ENCODE measurements at regions not wholly inside any gene's neighbourhood (a gene's known extent, or its start where the extent isn't known, plus 50 kb on each side); places are given as distances from the start of the nearest gene placed in this dataset.

DNA sequence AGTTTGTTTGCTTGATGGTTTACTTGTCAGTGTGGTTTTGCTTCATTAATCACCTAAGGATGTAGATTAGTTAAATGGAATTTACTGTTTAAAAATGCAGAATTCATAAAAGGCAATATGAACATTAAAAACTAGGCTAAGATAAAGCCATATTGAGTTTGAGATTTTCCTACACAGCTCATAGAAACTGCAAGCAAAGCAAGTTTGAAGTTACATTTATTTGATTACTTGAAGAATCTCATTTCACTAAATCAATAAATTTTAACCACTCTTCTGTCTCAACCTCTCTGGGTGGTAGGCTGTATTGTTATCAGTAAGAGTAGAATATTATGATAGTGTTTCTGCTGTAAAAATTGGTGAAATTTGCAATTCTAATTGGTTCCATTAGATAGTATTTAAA is 1180.7 kb upstream of the SLC10A2 start:
- Histone ChIP-seq H3K9me3 (ENCODE audit: low read depth, low read length) (no peaks in the 10 kb centered on the region), H3K27me3 (ENCODE audit: insufficient read depth, low read length) (no peaks in the 10 kb centered on the region), H2AFZ (ENCODE audit: low read length) (no peak overlapping the region), H3K79me2 (ENCODE audit: insufficient read depth, low read length) (no peaks in the 10 kb centered on the region), H3K4me2 (ENCODE audit: insufficient read depth, low read length) (no peak overlapping the region), H3K4me3 (ENCODE audit: insufficient read depth, low read length) (no peak overlapping the region), H3K4me1 (ENCODE audit: insufficient read depth, low read length) (no peaks in the 10 kb centered on the region), H3K27ac (ENCODE audit: low read depth, low read length) (no peak overlapping the region), H4K20me1 (ENCODE audit: insufficient read depth, low read length) (no peaks in the 10 kb centered on the region), H3K36me3 (ENCODE audit: insufficient read depth, low read length) (no peaks in the 10 kb centered on the region)
- TF ChIP-seq, protein P1, sequence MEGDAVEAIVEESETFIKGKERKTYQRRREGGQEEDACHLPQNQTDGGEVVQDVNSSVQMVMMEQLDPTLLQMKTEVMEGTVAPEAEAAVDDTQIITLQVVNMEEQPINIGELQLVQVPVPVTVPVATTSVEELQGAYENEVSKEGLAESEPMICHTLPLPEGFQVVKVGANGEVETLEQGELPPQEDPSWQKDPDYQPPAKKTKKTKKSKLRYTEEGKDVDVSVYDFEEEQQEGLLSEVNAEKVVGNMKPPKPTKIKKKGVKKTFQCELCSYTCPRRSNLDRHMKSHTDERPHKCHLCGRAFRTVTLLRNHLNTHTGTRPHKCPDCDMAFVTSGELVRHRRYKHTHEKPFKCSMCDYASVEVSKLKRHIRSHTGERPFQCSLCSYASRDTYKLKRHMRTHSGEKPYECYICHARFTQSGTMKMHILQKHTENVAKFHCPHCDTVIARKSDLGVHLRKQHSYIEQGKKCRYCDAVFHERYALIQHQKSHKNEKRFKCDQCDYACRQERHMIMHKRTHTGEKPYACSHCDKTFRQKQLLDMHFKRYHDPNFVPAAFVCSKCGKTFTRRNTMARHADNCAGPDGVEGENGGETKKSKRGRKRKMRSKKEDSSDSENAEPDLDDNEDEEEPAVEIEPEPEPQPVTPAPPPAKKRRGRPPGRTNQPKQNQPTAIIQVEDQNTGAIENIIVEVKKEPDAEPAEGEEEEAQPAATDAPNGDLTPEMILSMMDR (IDR thresholded peaks at IDR 0.05; ENCODE audit: extremely low read depth, low read depth, low read length): no peak
- DNase-seq (ENCODE audit: insufficient read length, low spot score, missing footprints): no peak

DNA sequence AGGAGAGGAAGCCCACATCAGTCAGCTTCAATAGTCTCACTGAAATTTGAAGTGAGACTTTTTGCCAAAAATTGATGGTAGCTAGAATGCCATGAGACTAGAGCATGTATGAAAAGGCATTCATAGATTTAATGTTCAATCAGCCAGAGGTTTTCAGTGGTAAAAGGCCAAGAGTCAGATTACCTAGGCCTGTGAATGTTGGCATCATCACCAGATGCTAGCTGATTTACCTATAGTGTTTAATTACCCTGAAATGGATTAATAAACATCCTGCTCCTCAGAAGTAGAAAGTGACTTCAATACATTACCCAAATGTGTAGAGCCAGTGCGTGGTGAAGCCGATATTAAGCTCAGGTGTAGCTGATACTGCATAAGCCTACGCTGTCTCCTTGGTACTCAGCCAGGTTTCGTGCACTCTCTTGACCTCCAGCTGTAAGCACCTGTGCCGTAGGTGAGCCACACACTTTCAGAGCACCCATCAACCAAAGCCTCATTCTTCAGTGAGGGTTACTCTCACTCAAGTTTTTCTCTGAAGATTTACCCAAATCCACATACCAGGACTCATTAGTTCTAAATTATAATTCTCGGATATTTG is 1140.3 kb upstream of the SLC10A2 start:
- Histone ChIP-seq H3K79me2 (ENCODE audit: insufficient read depth, low read length) (no peaks in the 10 kb centered on the region), H2AFZ (ENCODE audit: low read length) (no peak overlapping the region), H3K9me3 (ENCODE audit: low read depth, low read length) (no peaks in the 10 kb centered on the region), H3K4me2 (ENCODE audit: insufficient read depth, low read length) (no peak overlapping the region), H3K36me3 (ENCODE audit: insufficient read depth, low read length) (no peaks in the 10 kb centered on the region), H3K27ac (ENCODE audit: low read depth, low read length) (no peak overlapping the region), H4K20me1 (ENCODE audit: insufficient read depth, low read length) (no peaks in the 10 kb centered on the region), H3K27me3 (ENCODE audit: insufficient read depth, low read length) (no peaks in the 10 kb centered on the region), H3K4me3 (ENCODE audit: insufficient read depth, low read length) (no peak overlapping the region), H3K4me1 (ENCODE audit: insufficient read depth, low read length) (no peaks in the 10 kb centered on the region)
- TF ChIP-seq, protein P1 (IDR thresholded peaks at IDR 0.05; ENCODE audit: extremely low read depth, low read depth, low read length): no peak
- no peak for DNase-seq (ENCODE audit: insufficient read length, low spot score, missing footprints)

DNA sequence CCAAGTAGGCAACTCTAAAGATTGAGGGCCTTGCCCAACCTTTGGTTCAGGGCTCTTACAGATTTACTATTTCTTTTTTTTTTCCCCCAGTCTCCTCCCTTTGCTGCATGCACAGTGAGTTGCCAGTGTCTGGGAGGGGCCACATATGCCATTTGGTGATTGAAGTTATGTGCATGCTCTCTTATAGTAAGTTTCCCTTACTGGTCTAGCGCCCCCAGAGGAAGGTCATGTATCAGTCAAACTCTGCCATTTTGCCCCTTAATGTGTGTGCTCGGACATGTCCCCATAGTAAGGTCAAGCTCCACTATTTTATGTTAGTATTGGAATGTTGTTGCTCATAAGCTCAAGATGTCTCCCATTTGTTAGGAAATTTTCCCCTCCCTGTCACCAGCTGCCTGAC is 1138.0 kb upstream of the SLC10A2 start:
- Histone ChIP-seq H3K4me3 (ENCODE audit: insufficient read depth, low read length) (no peak overlapping the region), H2AFZ (ENCODE audit: low read length) (no peak overlapping the region), H3K36me3 (ENCODE audit: insufficient read depth, low read length) (no peaks in the 10 kb centered on the region), H3K27me3 (ENCODE audit: insufficient read depth, low read length) (no peaks in the 10 kb centered on the region), H4K20me1 (ENCODE audit: insufficient read depth, low read length) (no peaks in the 10 kb centered on the region), H3K79me2 (ENCODE audit: insufficient read depth, low read length) (no peaks in the 10 kb centered on the region), H3K4me1 (ENCODE audit: insufficient read depth, low read length) (no peaks in the 10 kb centered on the region), H3K9me3 (ENCODE audit: low read depth, low read length) (no peaks in the 10 kb centered on the region), H3K4me2 (ENCODE audit: insufficient read depth, low read length) (no peak overlapping the region), H3K27ac (ENCODE audit: low read depth, low read length) (no peak overlapping the region)
- TF ChIP-seq, protein P1 (IDR thresholded peaks at IDR 0.05; ENCODE audit: extremely low read depth, low read depth, low read length): no peak
- DNase-seq (ENCODE audit: insufficient read length, low spot score, missing footprints): no peak

DNA sequence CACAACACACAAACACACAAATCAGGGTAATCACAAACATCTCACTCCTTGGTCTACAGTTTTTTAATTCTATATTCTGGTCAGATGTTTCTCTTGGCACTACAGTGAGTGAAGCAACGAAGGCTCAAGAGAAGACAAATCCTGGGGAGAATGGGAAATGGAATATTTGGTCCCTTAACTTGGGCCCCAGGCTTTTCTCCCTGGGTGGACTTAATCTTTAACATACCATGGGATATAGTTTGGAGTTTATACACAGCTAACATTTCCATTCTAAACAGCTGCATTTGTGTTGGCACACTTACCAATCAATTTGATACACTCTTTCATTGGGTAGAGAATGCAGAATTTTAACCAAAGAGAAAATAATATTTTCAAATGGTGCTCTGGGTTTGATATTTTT is 1132.6 kb upstream of the SLC10A2 start:
- Histone ChIP-seq H3K9me3 (ENCODE audit: low read depth, low read length) (no peaks in the 10 kb centered on the region), H3K4me2 (ENCODE audit: insufficient read depth, low read length) (no peak overlapping the region), H2AFZ (ENCODE audit: low read length) (no peak overlapping the region)

More for the DNA sequence above, 1132.6 kb upstream of the SLC10A2 start:
- no peak for DNase-seq (ENCODE audit: insufficient read length, low spot score, missing footprints)
- H3K4me1 ChIP-seq (ENCODE audit: insufficient read depth, low read length): no peaks in the 10 kb centered on the region
- no peak overlapping the region for H3K4me3 ChIP-seq (ENCODE audit: insufficient read depth, low read length)
- no peaks in the 10 kb centered on the region for H3K36me3 ChIP-seq (ENCODE audit: insufficient read depth, low read length)
- no peaks in the 10 kb centered on the region for H3K79me2 ChIP-seq (ENCODE audit: insufficient read depth, low read length)
- no peaks in the 10 kb centered on the region for H3K27me3 ChIP-seq (ENCODE audit: insufficient read depth, low read length)
- H4K20me1 ChIP-seq (ENCODE audit: insufficient read depth, low read length): no peaks in the 10 kb centered on the region
- no peak overlapping the region for H3K27ac ChIP-seq (ENCODE audit: low read depth, low read length)
- TF ChIP-seq, protein P1 (IDR thresholded peaks at IDR 0.05; ENCODE audit: extremely low read depth, low read depth, low read length): no peak

Measured in osteoblast (primary cell).